Nephron (organoid): ENCODE measurements at regions not wholly inside any gene's neighbourhood (a gene's known extent, or its start where the extent isn't known, plus 50 kb on each side); places are given as distances from the start of the nearest gene placed in this dataset.
"Not testable (repeated sequence)": the region's sequence is repeated elsewhere in the genome, so short reads cannot be mapped to it uniquely, and the experiment has no call there.

Experiments
- H3K27ac Mint-ChIP-seq, 3 experiments: 2 replicates each; pipeline ENCODE4 v1.8.0; 2020; ENCODE audit warnings: mixed read lengths in 3 of 3, mild to moderate bottlenecking in 2 of 3, moderate library complexity in 1 of 3
- H3K27me3 Mint-ChIP-seq: 2 replicates; pipeline ENCODE4 v1.8.0; 2021; ENCODE audit warnings: low read depth, mild to moderate bottlenecking, moderate library complexity, mixed read lengths
- H3K36me3 Mint-ChIP-seq: 2 replicates; pipeline ENCODE4 v1.8.0; 2020; ENCODE audit warnings: low read depth, mixed read lengths
- H3K4me1 Mint-ChIP-seq: 2 replicates; pipeline ENCODE4 v1.8.0; 2020; ENCODE audit warnings: mixed read lengths
- H3K4me3 Mint-ChIP-seq, 3 experiments: 2 replicates each; pipeline ENCODE4 v1.8.0; 2020; ENCODE audit warnings: mild to moderate bottlenecking in 3 of 3, mixed read lengths in 3 of 3, moderate library complexity in 2 of 3
- H3K9me3 Mint-ChIP-seq: 2 replicates; pipeline ENCODE4 v1.8.0; 2020; ENCODE audit warnings: mixed read lengths
- TF ChIP-seq, protein P1 (sequence below), 3 experiments: fragments of 200-600 bp; sonication (generic); IDR thresholded peaks; one replicate each; pipeline ENCODE4 v1.5.0; 2021; ENCODE audit warnings: antibody characterized with exemption in 3 of 3; ENCODE audit not compliant: unreplicated experiment in 3 of 3

DNA sequence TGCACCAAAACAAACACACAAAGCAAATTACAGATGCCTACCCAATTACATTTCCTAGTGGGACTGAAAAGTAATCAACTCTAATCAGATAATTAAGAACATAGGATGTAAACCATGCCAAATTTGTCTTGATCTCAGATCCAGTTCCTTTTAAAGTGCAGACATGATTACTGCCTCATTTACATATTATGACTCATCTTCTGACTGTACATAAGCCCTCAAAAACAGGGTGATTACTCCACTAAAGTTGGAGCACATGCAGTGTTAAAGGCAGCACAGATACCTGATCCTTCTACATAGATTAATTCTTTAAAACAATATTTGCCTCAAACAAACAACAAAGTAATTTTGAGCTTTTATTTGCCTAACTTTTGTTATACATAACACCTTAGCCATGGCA, 337.2 kb downstream of the RPS29 start:
- TF ChIP-seq, protein P1, sequence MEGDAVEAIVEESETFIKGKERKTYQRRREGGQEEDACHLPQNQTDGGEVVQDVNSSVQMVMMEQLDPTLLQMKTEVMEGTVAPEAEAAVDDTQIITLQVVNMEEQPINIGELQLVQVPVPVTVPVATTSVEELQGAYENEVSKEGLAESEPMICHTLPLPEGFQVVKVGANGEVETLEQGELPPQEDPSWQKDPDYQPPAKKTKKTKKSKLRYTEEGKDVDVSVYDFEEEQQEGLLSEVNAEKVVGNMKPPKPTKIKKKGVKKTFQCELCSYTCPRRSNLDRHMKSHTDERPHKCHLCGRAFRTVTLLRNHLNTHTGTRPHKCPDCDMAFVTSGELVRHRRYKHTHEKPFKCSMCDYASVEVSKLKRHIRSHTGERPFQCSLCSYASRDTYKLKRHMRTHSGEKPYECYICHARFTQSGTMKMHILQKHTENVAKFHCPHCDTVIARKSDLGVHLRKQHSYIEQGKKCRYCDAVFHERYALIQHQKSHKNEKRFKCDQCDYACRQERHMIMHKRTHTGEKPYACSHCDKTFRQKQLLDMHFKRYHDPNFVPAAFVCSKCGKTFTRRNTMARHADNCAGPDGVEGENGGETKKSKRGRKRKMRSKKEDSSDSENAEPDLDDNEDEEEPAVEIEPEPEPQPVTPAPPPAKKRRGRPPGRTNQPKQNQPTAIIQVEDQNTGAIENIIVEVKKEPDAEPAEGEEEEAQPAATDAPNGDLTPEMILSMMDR (IDR thresholded peaks at IDR 0.05; ENCODE audit: unreplicated experiment in 3 of 3) = no peak
- Mint-ChIP-seq H3K36me3 (no peaks in the 10 kb centered on the region), H3K4me3 (no peak overlapping the region), H3K9me3 (peaks cover 10% of the 10 kb centered on the region), H3K4me1 (no peaks in the 10 kb centered on the region), H3K27me3 (peaks cover 9% of the 10 kb centered on the region), H3K27ac (peak overlapping the region in 1 of 3 experiments; percentile 15)

DNA sequence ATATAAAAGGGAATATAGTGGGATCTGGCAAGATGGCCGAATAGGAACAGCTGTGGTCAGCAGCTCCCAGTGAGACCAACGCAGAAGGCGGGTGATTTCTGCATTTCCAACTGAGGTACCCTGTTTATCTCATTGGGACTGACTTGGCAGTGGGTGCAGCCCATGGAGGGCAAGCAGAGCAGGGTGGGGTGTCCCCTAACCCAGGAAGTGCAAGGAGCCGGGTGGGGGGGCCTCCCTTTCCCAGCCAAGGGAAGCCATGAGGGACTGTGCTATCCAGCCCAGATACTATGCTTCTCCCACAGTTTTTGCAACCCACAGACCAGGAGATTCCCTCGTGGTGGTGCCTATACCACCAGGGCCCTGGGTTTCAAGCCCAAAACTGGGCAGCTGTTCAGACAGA, 342.4 kb downstream of the RPS29 start:
- H3K4me3 Mint-ChIP-seq, H3K36me3 Mint-ChIP-seq, H3K4me1 Mint-ChIP-seq, H3K27me3 Mint-ChIP-seq, H3K27ac Mint-ChIP-seq: not testable (repeated sequence)
- H3K9me3 Mint-ChIP-seq = peaks cover 15% of the 10 kb centered on the region

DNA sequence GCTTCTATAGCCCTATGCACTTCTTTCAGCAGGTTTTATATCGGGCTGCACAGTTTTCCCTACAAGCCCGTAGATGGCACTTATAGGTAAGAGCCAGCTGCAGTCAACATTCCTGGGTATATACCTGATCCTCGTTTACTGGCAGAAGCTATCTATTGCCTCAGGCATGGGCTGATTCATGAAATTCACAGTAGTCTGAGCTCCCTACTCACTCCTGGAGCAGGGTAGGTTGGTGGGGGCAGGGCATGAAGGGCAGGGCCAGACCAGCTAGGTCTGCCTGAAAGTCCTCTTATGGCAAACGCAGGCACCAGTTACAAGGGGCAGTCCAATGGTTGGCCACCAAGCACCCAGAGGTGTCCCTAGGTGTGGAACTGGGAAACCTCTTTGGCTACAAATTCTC, 345.8 kb downstream of the RPS29 start:
- H3K4me3 Mint-ChIP-seq = no peak overlapping the region
- no peaks in the 10 kb centered on the region for H3K4me1 Mint-ChIP-seq
- TF ChIP-seq, protein P1 (IDR thresholded peaks at IDR 0.05; ENCODE audit: unreplicated experiment in 3 of 3) = no peak
- H3K9me3 Mint-ChIP-seq = peaks cover 30% of the 10 kb centered on the region
- no peak overlapping the region for H3K27ac Mint-ChIP-seq
- no peaks in the 10 kb centered on the region for H3K27me3 Mint-ChIP-seq
- no peaks in the 10 kb centered on the region for H3K36me3 Mint-ChIP-seq

DNA sequence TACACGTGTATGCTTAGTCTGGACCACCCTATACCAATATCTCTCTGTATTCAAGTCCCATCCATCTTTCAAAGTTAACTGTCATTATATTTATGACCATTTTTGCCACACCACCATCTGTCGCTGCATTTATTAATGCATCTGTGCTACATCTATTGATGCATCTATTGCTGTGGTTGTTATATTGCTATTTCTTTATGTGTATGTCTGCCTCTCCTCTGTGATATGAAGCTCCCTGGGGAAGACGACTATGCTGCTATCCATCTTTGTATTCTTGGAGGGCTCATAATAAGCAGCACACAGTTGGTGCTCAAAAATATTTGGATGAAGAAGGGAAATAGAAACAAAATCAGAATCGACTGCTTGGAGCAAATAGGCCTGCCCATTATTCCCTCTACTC, 357.6 kb downstream of the RPS29 start:
- H3K27ac Mint-ChIP-seq = no peak overlapping the region
- H3K4me1 Mint-ChIP-seq = no peaks in the 10 kb centered on the region
- no peak overlapping the region for H3K4me3 Mint-ChIP-seq
- no peaks in the 10 kb centered on the region for H3K36me3 Mint-ChIP-seq
- no peaks in the 10 kb centered on the region for H3K27me3 Mint-ChIP-seq
- TF ChIP-seq, protein P1 (IDR thresholded peaks at IDR 0.05; ENCODE audit: unreplicated experiment in 3 of 3) = no peak
- H3K9me3 Mint-ChIP-seq = peaks cover 3% of the 10 kb centered on the region

DNA sequence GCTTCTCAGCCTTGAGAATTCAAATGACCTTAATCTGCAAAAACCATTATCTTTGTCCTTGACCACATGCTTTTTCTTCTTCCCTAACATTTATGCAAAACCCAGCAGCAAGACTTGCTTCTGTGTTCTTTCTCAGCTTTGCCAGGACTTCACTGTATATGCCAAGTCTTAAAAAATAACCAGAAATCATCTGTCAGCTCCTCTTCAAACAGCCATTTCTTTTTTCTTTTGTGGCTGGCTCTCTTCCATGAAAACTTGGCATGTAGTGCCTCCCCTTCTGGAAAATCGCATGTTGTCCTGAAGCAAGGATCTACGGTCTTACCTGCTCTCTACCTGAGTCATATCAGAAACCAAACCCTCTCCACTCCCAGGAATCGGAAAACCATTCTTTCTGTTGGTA, 364.9 kb downstream of the RPS29 start:
- TF ChIP-seq, protein P1 (IDR thresholded peaks at IDR 0.05; ENCODE audit: unreplicated experiment in 3 of 3) = no peak
- Mint-ChIP-seq H3K4me1 (no peaks in the 10 kb centered on the region), H3K27ac (no peak overlapping the region)

DNA sequence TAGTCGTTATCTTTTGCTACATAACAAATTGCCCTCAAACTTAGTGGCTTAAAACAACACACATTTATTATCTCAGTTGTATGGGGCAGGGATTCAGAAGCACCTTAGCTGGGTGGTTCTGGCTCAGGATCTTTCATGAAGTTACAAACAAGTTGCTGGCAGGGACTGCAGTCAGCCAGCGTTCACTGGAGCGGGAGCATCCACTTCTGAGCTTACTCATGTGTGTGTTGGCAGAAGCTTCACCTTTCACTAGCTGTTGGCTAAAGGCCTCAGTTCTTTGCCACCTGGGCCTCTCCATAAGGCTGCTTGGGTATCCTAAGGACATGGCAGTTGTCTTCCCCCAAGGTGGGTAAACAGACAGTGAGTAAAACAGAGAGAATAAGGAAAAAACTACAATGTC, 365.7 kb downstream of the RPS29 start:
- Mint-ChIP-seq H3K27me3 (no peaks in the 10 kb centered on the region), H3K4me3 (no peak overlapping the region), H3K36me3 (no peaks in the 10 kb centered on the region), H3K9me3 (no peaks in the 10 kb centered on the region), H3K27ac (no peak overlapping the region), H3K4me1 (no peaks in the 10 kb centered on the region)
- TF ChIP-seq, protein P1 (IDR thresholded peaks at IDR 0.05; ENCODE audit: unreplicated experiment in 3 of 3) = no peak

More for the DNA sequence above, 364.9 kb downstream of the RPS29 start:
- no peak overlapping the region for H3K4me3 Mint-ChIP-seq
- no peaks in the 10 kb centered on the region for H3K9me3 Mint-ChIP-seq
- H3K36me3 Mint-ChIP-seq = no peaks in the 10 kb centered on the region
- H3K27me3 Mint-ChIP-seq = no peaks in the 10 kb centered on the region
